H9 (cell line): ENCODE measurements at regions not wholly inside any gene's neighbourhood (a gene's known extent, or its start where the extent isn't known, plus 50 kb on each side); places are given as distances from the start of the nearest gene placed in this dataset.

Experiments
- DNase-seq: peaks from one replicate; pipeline ENCODE4 v3.0.0-alpha.2; 2017
- H2AFZ ChIP-seq: one replicate; pipeline ENCODE4 v1.6.1; 2013; ENCODE audit warnings: mild to moderate bottlenecking, low read length, control low read depth, moderate library complexity
- H2AK5ac ChIP-seq: 2 replicates; pipeline ENCODE4 v1.6.1; 2013; ENCODE audit warnings: low read length, control low read depth, mixed read lengths; ENCODE audit not compliant: insufficient read length
- H2BK120ac ChIP-seq: one replicate; pipeline ENCODE4 v1.6.1; 2013; ENCODE audit warnings: low read depth, mild to moderate bottlenecking, low read length, control low read depth, inconsistent platforms; ENCODE audit not compliant: poor library complexity, severe bottlenecking
- H2BK12ac ChIP-seq: 2 replicates; pipeline ENCODE4 v1.6.1; 2013; ENCODE audit warnings: low read length, control low read depth, mixed read lengths, low read depth; ENCODE audit not compliant: insufficient read length
- H2BK15ac ChIP-seq: 2 replicates; pipeline ENCODE4 v1.6.1; 2013; ENCODE audit warnings: low read depth, low read length, control low read depth
- H2BK20ac ChIP-seq: one replicate; pipeline ENCODE4 v1.6.1; 2013; ENCODE audit warnings: low read depth, mild to moderate bottlenecking, low read length, control low read depth, inconsistent platforms; ENCODE audit not compliant: poor library complexity, severe bottlenecking
- H2BK5ac ChIP-seq: 2 replicates; pipeline ENCODE4 v1.6.1; 2013; ENCODE audit warnings: low read length, control low read depth, mixed read lengths; ENCODE audit not compliant: insufficient read length
- H3K14ac ChIP-seq: 2 replicates; pipeline ENCODE4 v1.6.1; 2013; ENCODE audit warnings: low read length, control low read depth; ENCODE audit not compliant: insufficient read depth
- H3K18ac ChIP-seq: 2 replicates; pipeline ENCODE4 v1.6.1; 2013; ENCODE audit warnings: low read depth, mild to moderate bottlenecking, mixed read lengths, low read length, control low read depth; ENCODE audit not compliant: insufficient read length
- H3K23ac ChIP-seq: 2 replicates; pipeline ENCODE4 v1.6.1; 2013; ENCODE audit warnings: low read length, control low read depth, mixed read lengths, low read depth; ENCODE audit not compliant: insufficient read length
- H3K23me2 ChIP-seq: 2 replicates; pipeline ENCODE4 v1.6.1; 2013; ENCODE audit warnings: low read depth, mild to moderate bottlenecking, mixed read lengths, low read length, control low read depth; ENCODE audit not compliant: insufficient read length, poor library complexity, severe bottlenecking
- H3K27ac ChIP-seq: 2 replicates; pipeline ENCODE4 v1.5.1; 2013; ENCODE audit warnings: low read length, control low read depth, mixed read lengths, low read depth; ENCODE audit not compliant: insufficient read length
- H3K27me3 ChIP-seq: 2 replicates; pipeline ENCODE4 v1.6.1; 2013; ENCODE audit warnings: low read length, control low read depth, inconsistent platforms; ENCODE audit not compliant: insufficient read depth
- H3K4ac ChIP-seq: 2 replicates; pipeline ENCODE4 v1.6.1; 2013; ENCODE audit warnings: low read depth, mild to moderate bottlenecking, control low read depth, inconsistent platforms, low read length, moderate library complexity
- H3K4me1 ChIP-seq: 2 replicates; pipeline ENCODE4 v1.6.1; 2013; ENCODE audit warnings: low read length, control low read depth, inconsistent platforms; ENCODE audit not compliant: insufficient read depth
- H3K4me2 ChIP-seq: 2 replicates; pipeline ENCODE4 v1.6.1; 2013; ENCODE audit warnings: low read length, control low read depth, mixed read lengths; ENCODE audit not compliant: insufficient read length, insufficient read depth
- H3K56ac ChIP-seq: 2 replicates; pipeline ENCODE4 v1.6.1; 2013; ENCODE audit warnings: low read depth, mild to moderate bottlenecking, mixed read lengths, low read length, control low read depth; ENCODE audit not compliant: insufficient read length
- H3K79me1 ChIP-seq: 2 replicates; pipeline ENCODE4 v1.6.1; 2013; ENCODE audit warnings: low read depth, mild to moderate bottlenecking, moderate library complexity, low read length, control low read depth, inconsistent platforms; ENCODE audit not compliant: insufficient read depth, poor library complexity, severe bottlenecking
- H3K79me2 ChIP-seq: 2 replicates; pipeline ENCODE4 v1.6.1; 2013; ENCODE audit warnings: low read length, control low read depth, inconsistent platforms; ENCODE audit not compliant: insufficient read depth
- H3K9ac ChIP-seq: 2 replicates; pipeline ENCODE4 v1.6.1; 2013; ENCODE audit warnings: low read length, control low read depth, mixed read lengths; ENCODE audit not compliant: insufficient read length; ENCODE audit errors: extremely low read depth
- H3K9me3 ChIP-seq: one replicate; pipeline ENCODE4 v1.6.1; 2013; ENCODE audit warnings: low read depth, low read length, inconsistent platforms; ENCODE audit not compliant: control insufficient read depth
- H3T11ph ChIP-seq: one replicate; pipeline ENCODE4 v1.6.1; 2013; ENCODE audit warnings: mild to moderate bottlenecking, low read length, control low read depth, inconsistent platforms
- H4K20me1 ChIP-seq: one replicate; pipeline ENCODE4 v1.6.1; 2013; ENCODE audit not compliant: control insufficient read depth, insufficient read length, insufficient read depth
- H4K5ac ChIP-seq: 2 replicates; pipeline ENCODE4 v1.6.1; 2013; ENCODE audit warnings: low read depth, mild to moderate bottlenecking, mixed read lengths, low read length, control low read depth; ENCODE audit not compliant: insufficient read length
- H4K8ac ChIP-seq: replicated peaks from 2 replicates; pipeline ENCODE4 v1.6.1; 2013; ENCODE audit warnings: low read length, control low read depth, mixed read lengths, low read depth; ENCODE audit not compliant: insufficient read length
- H4K91ac ChIP-seq: 2 replicates; pipeline ENCODE4 v1.6.1; 2013; ENCODE audit warnings: low read depth, mild to moderate bottlenecking, moderate library complexity, mixed read lengths, low read length, control low read depth; ENCODE audit not compliant: insufficient read length
- H3K27ac Mint-ChIP-seq, 3 experiments: 2 replicates in 2 of 3; 3 replicates in 1 of 3; pipeline ENCODE4 v1.8.0; 2020 to 2021; ENCODE audit warnings: mixed read lengths in 3 of 3, mild to moderate bottlenecking in 1 of 3, moderate library complexity in 1 of 3
- H3K27me3 Mint-ChIP-seq: 2 replicates; pipeline ENCODE4 v1.8.0; 2021; ENCODE audit warnings: low read depth, mild to moderate bottlenecking, moderate library complexity, mixed read lengths
- H3K36me3 Mint-ChIP-seq, 3 experiments: 2 replicates in 2 of 3; 3 replicates in 1 of 3; pipeline ENCODE4 v1.8.0; 2020 to 2021; ENCODE audit warnings: low read depth in 3 of 3, mixed read lengths in 3 of 3; ENCODE audit not compliant: insufficient read depth in 1 of 3
- H3K4me1 Mint-ChIP-seq, 2 experiments: 2 replicates each; pipeline ENCODE4 v1.8.0; 2020; ENCODE audit warnings: mixed read lengths in 2 of 2
- H3K4me3 Mint-ChIP-seq, 2 experiments: 2 replicates in 1 of 2; 3 replicates in 1 of 2; pipeline ENCODE4 v1.8.0; 2020 to 2021; ENCODE audit warnings: mild to moderate bottlenecking in 2 of 2, mixed read lengths in 2 of 2, moderate library complexity in 1 of 2
- H3K9me3 Mint-ChIP-seq, 2 experiments: 2 replicates in 1 of 2; 3 replicates in 1 of 2; pipeline ENCODE4 v1.8.0; 2020; ENCODE audit warnings: mild to moderate bottlenecking in 2 of 2, mixed read lengths in 2 of 2, moderate library complexity in 1 of 2
- WGBS: extraction: QIAGEN DNeasy Blood & Tissue Kit; methylation state at CpG from one replicate; pipeline ENCODE4 v1.1.7; 2013; ENCODE audit warnings: missing lambda C conversion rate, low lambda C conversion rate, mixed read lengths; ENCODE audit not compliant: insufficient read length; ENCODE audit errors: extremely low coverage; 5-methylcytosine and 5-hydroxymethylcytosine counted together
- TF ChIP-seq, protein P1 (sequence below): fragments of 200-600 bp; sonication (generic); conservative IDR thresholded peaks from 3 replicates; pipeline ENCODE4 v1.8.0; 2021; ENCODE audit warnings: antibody characterized with exemption, mild to moderate bottlenecking

DNA sequence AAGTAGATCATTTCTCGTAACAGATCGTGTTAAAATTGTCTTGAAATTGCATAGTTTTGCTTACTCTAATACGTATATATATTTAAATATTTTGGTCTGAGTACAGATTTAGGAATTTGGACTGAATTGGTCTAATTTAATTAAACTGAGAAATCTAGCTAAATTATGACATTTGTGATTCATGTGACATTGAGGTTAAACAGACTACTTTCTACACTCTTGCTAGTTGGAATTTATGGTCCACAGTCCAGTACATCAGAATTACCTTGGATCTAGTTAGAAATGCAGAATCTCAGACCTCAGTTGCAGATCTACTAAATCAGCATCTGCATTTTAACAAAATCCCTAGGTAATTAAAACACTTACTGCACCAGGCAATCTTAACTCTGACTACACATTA is 609.7 kb upstream of the GOLIM4 start:
- Histone ChIP-seq H4K91ac (no peak overlapping the region), H3K9ac (no peak overlapping the region), H3K4me1 (no peaks in the 10 kb centered on the region), H3K27ac (no peak overlapping the region), H3K79me2 (no peaks in the 10 kb centered on the region), H3K27me3 (no peaks in the 10 kb centered on the region; the same call in 1 of the 2 replicates), H3T11ph (no peak overlapping the region), H3K9me3 (no peaks in the 10 kb centered on the region), H4K8ac (no peak overlapping the region), H2BK15ac (no peak overlapping the region), H3K4me2 (no peak overlapping the region), H2BK20ac (no peak overlapping the region), H2AFZ (no peak overlapping the region), H3K56ac (no peak overlapping the region), H2BK12ac (no peak overlapping the region), H3K14ac (no peak overlapping the region), H2AK5ac (no peak overlapping the region), H2BK120ac (no peak overlapping the region), H3K4ac (no peak overlapping the region), H4K20me1 (no peaks in the 10 kb centered on the region), H3K79me1 (no peaks in the 10 kb centered on the region), H3K23ac (no peak overlapping the region), H3K23me2 (no peaks in the 10 kb centered on the region), H2BK5ac (no peak overlapping the region), H3K18ac (no peak overlapping the region), H4K5ac (no peak overlapping the region)
- WGBS = no CpG with 5 or more reads among the region's 3 CpGs
- H3K4me1 Mint-ChIP-seq = no peaks in the 10 kb centered on the region
- H3K4me3 Mint-ChIP-seq = no peak overlapping the region
- H3K9me3 Mint-ChIP-seq = peaks cover 6 to 8% of the 10 kb centered on the region in 2 experiments; a peak in 4 of 5 replicates
- H3K36me3 Mint-ChIP-seq = peaks cover 2 to 9% (median 6%) of the 10 kb centered on the region in 3 experiments; a peak in 6 of 7 replicates
- DNase-seq = no peak
- TF ChIP-seq, protein P1, sequence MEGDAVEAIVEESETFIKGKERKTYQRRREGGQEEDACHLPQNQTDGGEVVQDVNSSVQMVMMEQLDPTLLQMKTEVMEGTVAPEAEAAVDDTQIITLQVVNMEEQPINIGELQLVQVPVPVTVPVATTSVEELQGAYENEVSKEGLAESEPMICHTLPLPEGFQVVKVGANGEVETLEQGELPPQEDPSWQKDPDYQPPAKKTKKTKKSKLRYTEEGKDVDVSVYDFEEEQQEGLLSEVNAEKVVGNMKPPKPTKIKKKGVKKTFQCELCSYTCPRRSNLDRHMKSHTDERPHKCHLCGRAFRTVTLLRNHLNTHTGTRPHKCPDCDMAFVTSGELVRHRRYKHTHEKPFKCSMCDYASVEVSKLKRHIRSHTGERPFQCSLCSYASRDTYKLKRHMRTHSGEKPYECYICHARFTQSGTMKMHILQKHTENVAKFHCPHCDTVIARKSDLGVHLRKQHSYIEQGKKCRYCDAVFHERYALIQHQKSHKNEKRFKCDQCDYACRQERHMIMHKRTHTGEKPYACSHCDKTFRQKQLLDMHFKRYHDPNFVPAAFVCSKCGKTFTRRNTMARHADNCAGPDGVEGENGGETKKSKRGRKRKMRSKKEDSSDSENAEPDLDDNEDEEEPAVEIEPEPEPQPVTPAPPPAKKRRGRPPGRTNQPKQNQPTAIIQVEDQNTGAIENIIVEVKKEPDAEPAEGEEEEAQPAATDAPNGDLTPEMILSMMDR = no peak
- no peaks in the 10 kb centered on the region for H3K27me3 Mint-ChIP-seq
- H3K27ac Mint-ChIP-seq = no peak overlapping the region; a peak in 1 of 7 replicates
